GM11168 (cell line): ENCODE measurements at regions not wholly inside any gene's neighbourhood (a gene's known extent, or its start where the extent isn't known, plus 50 kb on each side); places are given as distances from the start of the nearest gene placed in this dataset.

Experiments
- in situ Hi-C: fragments of 300-500 bp; cut with MboI; formaldehyde crosslinking; loops from one replicate; pipeline ENCODE4 v1.12.0; 2022; ENCODE audit warnings: low sequenced_read_pairs; ENCODE audit not compliant: unreplicated experiment

DNA sequence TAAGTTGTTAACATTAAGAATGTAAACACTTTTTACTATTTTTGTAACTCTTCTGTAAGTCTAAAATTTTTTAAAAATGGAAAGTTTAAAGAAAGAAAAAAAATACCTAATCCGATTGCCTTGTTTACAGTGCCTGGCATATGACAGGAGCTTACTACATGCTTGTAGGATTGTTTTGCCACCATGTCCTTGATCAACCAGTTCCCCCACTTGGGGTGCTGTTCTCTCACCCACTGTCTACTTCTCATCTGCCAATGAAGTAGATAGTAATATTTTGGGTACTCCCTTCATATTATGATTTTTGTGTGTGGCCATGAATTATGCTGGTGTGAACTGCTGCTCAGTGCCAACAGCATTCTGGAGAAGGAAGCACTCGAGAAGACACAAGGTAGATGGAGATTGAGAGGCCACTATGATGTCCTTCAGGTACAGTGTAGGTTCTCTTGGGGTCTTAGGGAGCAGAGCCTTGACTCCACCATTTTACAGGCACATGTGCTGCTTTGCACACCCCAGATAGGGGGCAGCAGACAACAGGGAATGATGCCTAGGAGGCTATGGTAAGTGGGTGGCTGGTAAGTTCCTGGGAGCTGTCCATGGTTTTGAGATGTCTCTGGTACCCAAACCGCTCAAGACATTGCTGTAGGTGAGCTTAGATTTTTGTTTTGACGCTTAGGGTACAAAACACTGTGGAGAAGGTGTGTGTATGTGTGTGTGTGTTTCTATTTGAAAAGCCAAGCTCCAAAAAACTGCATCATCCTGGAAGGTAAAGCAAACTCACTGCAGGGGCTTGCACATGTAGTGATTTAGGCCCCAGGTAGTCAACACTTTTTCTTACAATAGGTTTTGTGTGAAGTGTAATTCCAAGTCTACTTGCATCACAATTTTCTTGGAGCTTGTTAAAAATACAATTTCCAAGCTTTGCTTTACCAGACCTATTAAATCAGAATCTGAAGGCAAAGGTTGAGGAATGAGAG lies 494.5 kb upstream of the LARGE1 start:
- in situ Hi-C loops: loop anchor here (25.0 kb wide), 1 partner anchor 598 kb away; no protein-coding TSS in a partner anchor

DNA sequence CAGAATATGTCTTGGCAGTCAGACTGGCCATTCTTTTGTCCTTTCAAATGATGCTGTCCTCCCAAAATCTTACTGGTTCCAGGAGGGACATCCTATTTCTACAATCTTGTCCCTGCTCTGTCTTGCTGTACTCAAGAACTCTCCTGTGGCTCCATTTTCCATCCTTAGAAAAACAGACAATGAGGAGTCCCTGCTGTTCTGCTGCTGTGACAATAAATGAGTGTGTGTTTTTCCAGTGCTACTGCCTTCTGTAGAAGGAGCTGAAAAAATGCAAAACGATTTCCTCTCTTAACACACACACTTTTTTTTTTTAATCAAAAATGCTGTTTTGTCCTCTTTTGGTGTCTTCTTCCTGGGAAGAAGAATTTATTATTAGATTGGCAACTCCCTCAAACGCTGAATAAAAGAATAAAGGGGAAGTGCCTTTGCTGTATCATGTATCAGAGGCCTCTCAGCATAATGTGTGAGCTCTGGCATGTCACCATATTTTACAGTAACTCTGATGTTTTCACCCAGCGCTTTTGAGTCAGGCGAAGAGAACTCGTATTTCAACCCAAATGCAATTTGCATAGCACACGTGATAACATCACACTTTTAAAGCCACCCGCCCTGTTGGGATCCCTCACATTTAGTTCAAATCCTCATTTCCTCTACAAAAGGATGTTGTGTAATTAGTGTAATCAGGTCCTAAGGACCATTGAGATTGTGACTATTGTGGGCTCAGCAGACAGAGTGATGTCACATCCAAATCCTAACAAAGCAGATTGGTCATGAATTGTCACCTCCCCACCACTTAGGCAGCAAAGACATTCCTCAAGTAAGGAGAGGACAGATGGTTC lies 496.0 kb upstream of the LARGE1 start:
- in situ Hi-C loops: loop anchor here (25.0 kb wide), 1 partner anchor 596 kb away; no protein-coding TSS in a partner anchor

DNA sequence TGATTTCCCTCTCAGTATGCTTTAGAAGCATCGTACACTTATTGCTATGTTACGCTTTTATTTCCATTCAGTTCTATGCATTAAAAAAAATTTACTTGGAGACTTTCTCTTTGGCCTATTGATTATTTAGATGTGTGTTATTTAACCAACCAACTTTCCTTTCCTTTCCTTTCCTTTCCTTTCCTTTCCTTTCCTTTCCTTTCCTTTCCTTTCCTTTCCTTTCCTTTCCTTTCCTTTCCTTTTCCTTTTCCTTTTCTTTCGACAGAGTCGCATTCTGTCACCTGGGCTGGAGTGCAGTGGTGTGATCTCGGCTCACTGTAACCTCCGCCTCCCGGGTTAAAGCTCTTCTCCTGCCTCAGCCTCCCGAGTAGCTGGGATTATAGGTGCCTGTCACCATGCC lies 502.7 kb upstream of the LARGE1 start:
- in situ Hi-C loops: loop anchor here (25.0 kb wide), 1 partner anchor 589 kb away; no protein-coding TSS in a partner anchor

DNA sequence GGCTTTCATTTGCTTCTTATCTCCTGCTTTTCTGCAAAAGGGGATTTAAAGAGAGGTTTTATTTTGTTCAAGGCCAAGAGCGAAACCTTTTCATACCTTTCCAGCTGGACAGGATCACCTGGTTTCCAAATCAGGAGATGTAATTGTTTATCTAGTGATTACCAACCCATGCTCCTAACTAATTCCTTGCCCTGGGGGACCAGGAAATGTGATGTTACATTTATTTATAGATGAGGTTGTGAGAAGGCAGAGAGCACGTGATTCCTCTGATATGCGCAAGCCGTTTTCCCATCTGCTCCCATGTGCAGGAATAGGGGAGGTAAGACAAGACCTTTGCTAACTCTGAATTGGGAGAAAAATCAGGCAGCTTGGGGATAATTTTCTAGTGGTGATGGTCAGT lies 507.2 kb upstream of the LARGE1 start:
- in situ Hi-C loops: no loop called here

DNA sequence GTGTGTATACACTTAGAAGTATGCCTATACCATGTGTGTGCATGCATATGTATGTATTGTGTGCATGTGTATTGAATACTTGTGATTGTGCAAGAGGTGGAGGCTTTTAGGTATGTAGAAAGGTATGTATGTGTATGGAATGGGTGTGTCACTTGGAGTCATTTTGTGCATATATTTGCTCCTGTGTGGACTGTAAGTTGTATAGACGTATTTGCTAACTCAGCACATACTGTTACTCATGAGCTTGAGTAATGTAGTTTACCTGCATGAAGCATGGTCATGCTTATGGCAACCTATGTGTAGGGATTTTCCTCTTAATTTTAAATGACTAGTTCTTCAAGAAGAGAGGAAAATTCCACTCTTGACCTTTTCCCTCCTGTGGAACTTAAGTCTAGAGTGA lies 507.6 kb upstream of the LARGE1 start:
- in situ Hi-C loops: no loop called here

DNA sequence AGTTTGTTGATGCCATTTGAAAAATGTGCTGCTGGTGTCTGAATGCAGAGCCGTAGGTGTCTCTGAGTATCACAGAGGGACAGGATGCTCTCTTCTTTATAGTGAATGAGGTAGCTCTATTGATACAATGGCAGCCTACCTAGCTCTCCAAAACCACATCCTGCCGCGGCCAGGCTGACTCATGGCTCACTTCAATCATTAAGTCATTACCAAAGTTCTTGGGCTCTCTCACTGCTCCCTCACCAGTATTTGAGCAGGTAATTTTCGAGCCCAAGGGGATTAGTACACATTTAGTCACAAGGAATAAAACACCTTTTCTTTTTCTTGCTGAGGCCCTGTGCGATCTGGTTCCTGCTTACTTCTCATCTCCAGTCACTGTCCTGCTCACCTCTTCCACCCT lies 509.0 kb upstream of the LARGE1 start:
- in situ Hi-C loops: no loop called here

DNA sequence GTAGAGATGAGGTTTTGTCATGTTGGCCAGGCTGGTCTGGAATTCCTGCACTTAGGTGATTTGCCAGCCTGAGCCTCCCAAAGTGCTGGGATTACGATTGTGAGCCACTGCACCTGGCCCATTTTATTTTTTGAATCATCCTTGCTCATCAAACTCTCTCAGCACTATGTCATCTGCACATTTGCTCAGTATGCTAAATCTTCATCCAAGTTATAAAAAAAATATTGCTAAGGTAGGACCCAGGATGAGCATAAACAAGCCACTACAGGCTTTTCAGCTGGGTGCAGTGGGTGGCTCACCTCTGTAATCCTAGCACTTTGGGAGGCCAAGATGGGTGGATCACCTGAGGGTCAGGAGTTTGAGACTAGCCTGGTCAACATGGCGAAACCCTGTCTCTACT lies 510.1 kb upstream of the LARGE1 start:
- in situ Hi-C loops: no loop called here

DNA sequence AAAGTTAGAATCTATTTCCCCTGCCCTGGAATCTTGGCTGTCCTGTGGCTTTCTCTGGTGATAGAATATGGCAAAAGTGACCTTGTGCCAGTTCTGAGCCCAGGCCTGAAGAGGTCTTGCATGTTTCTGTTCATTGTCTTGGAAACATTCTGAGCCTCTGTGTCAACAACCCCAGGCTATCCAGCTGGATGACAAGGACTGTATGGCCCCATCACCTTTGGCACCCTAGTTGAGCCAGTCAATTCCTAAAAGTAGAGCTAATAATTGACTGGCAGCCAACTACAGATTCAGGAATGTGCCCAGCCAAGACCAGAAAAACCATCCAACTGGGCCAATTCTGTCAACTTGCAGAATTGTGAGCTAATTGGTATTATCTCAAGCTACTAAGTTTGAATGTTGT lies 514.1 kb upstream of the LARGE1 start:
- in situ Hi-C loops: no loop called here

DNA sequence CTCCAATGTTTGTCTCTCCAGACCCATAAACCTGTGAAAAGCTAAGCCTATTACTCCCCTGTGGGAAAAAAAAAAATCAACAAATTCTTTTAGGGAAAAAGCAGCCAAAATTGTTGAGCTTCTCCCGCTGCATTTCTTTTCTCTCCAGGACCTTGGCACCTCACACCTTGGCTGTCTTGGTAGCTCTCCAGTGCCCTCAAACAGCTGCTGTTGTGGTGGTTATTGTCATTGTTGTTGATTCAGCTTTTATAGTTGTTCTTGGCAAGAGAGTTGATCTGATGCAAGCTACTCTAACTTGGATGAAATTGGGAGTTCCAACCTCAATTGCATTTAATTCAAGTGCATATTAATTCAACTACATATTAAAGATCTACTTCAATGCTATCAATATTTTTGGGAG lies 516.9 kb upstream of the LARGE1 start:
- in situ Hi-C loops: no loop called here

DNA sequence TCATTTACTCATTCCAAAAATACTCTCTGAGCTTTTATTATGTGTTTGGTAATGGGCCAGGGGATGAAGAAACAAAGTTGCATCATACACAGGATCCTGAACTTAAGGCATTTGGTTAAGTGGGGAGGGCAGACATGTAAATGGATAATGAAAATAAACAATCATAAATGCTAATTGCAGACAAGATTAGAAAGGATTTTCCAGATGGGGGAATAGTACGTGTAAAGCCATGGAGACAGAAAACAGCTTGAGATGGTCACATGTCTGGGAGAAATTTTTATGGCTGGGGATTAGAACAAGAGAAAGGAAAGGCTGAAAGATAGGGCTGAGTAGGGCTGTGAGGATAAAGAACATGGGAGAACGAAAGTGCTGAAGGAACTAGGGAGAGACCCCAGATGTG lies 534.3 kb upstream of the LARGE1 start:
- in situ Hi-C loops: no loop called here

DNA sequence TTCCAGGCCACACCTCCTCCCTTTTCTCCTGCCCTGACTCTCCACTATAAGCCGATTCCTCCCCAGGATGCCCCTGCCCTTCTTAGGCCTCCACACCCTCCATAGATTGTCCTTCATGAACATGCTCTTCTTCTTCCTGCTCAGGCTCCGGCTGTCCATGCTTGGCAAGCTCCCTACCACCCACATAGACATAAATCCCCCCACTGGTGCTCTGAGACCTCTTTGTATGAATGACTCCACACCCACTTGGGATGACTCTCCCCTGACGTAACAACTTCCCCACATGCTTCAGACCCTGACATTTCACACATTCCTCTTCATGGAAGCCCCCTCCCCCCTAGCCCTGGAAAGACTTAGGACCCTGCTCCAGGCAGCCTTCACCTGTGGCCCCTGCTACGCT lies 542.5 kb upstream of the LARGE1 start:
- in situ Hi-C loops: no loop called here

DNA sequence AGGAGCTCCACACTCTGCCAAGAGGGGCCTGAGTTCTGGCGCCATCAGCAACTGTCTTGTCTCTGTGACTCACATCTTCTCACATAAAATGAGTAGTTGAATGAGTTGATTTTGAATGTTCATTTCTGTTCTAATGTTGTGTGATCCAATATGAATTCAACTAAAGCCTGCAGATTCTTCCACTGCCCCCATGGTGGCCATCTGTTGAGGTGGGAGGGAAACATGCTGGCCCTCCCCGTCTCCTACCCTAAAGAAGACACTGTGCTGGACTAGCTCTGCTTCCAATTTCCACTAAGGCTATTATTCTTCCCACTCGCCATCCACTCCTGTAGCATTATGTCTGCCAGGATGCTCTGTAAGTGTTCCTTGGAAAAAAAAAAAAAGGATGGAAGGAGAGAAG lies 555.6 kb upstream of the LARGE1 start:
- in situ Hi-C loops: no loop called here

DNA sequence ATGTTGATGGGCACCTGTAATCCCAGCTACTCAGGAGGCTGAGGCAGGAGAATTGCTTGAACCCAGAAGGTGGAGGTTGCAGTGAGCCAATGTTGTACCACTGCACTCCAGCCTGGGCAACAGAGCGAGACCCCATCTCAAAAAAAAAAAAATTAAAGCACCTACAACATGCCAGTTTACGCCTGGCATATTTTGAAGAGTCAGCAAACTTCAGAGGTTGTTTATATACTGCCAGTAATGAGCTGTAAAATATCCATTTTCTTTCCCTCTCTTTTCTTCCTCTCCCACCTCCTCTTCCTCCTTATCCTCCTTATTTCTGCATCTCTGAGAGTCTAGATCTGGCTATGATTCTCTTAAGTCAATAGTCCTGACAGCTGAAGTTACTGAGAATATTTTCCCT lies 556.5 kb upstream of the LARGE1 start:
- in situ Hi-C loops: no loop called here

DNA sequence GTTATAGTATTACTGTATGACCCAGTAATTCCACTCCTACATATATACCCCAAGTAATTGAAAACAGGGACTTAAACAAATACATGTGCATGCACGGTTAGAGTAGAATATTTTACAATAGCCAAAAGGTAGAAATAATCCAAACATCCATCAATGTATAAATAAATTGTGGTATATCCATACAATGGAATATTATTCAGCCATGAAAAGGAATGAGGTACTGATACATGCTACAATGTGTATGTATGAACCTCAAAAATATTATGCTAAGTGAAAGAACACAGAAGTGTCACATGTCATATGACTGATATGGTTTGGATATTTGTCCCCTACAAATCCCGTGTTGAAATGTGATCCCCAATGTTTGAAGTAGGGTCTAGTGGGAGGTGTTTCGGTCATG lies 560.8 kb upstream of the LARGE1 start:
- in situ Hi-C loops: no loop called here

DNA sequence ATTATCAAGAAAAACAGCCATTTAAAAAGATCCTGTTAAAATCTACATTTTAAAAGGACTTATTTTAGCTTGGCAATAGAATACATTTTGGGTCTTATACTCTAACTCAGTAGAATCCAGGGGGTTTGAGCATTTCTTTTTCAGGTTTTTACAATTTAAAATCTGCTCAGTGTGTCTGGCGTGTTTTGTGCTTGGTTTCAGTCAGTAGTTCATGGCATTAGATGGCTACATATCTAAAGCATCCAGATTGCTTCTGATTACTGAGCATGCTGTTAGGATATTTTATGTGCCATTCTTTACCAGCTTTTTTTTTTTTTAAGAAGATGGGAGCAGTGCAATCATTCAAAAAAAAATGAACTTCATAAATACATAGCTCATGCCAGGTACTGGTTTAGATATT lies 566.1 kb upstream of the LARGE1 start:
- in situ Hi-C loops: no loop called here

DNA sequence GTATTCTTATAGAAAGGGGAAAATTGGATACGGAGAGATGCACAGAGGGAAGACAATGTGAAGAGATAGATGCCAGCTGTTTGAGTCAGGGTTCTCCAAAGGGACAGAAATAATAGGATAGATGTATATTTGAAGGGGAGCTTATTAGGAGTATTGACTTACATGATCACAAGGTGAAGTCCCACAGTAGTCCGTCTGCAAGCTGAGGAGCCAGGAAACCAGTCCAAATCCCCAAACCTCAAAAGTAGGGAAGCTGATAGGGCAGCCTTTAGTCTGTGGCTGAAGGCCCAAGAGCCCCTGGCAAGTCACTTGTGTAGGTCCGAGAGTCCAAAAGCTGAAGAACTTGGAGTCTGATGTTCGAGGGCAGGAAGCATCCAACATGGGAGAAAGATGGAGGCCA lies 569.6 kb upstream of the LARGE1 start:
- in situ Hi-C loops: no loop called here

DNA sequence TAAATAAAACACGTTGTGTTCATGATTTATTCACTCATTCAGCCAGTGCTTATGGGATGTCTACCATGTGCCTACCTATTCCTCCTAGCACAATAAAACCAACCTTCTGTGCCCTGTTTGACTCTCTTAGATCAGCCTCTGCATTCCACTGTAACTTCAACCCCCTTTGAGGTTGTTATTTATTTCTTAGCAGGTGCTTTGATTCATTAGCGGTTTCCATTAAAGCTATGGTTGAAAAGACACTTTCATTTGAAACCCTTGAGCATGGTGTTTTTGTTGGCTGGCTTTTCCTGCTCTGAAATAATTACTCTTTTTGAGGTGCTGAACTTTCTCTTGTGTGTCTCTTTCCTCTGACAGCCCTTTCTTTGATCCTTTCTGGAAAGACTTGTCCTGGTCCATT lies 570.6 kb upstream of the LARGE1 start:
- in situ Hi-C loops: no loop called here

DNA sequence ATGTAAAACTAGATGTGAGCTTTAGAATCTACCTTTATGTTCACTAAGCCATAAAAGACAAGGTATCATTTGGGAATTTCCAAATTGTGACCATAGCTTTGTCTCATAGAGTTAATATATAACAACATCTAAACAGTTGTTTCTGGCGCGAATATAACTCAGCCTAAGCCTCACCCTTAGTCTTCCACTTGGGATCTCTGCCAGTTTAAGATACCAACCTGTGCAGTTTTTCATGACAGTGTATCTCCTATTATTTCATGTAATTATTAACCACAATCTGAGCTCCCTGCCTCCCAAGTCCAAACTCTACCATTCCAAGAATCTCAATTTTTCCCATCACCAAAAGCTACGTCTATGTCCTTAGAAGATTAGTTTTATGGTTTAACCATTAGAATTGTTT lies 572.5 kb upstream of the ISX start:
- in situ Hi-C loops: no loop called here

DNA sequence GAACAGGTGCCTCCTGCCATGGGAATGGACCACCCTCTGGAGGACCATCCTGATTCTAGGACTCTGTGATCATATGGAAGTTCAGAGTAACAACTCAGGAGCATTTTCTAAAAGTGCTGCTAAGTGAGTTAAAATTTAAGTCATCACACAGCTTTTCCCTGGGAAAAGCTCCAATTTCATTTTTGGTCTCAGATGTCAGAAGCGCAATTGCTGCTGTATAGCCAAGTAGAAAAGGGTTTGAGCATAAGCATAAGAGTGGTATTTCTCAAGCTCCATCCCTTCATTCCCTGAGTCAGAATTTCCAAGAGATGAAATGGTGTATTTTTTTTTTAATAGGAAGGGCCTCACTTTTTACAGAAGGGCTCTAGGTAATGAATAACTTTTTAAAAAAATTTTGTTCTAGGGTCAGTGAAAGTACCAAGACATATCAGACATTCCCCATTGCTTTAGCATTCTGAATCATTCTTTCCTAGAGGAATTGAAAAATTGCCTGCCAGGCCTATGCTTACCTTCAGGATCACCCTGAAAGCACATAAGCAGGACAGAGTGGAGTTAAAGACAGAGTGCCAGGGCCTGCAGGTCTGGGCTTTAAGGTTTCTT lies 564.5 kb upstream of the ISX start:
- in situ Hi-C loops: no loop called here

DNA sequence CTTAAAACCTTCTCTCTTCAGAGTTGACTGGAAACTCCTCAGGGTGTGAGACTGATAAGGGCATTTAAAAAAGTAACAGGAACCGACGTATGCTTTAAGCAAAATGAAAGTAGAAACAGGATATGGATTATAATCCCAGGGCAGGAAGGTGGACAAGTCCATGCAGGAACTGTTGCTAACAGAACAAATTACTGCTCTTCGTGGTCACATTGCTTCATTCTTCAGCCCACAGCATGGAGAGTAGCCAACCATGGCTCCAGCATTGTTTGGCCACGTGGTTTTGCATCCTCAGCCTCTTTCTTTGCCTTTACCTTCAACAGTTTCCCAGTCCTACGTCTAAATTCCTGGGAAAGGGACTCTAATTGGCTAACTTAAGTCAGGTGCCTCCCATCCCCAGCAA lies 563.1 kb upstream of the ISX start:
- in situ Hi-C loops: no loop called here

DNA sequence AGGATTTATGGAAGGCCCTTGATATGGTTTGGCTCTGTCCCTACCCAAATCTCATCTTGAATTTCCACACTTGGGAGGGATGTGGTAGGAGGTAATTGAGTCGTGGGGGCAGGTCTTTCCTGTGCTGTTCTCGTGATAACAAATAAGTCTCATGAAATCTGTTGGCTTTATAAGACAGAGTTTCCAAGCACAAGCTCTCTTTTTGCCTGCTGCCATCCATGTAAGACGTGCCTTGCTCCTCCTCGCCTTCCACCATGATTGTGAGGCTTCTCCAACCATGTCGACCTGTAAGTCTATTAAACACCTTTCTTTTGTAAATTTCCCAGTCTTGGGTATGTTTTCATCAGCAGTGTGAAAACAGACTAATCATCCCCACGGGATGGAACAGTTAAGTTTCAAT lies 557.2 kb upstream of the ISX start:
- in situ Hi-C loops: no loop called here
